Calu3 (cell line): ENCODE measurements at regions not wholly inside any gene's neighbourhood (a gene's known extent, or its start where the extent isn't known, plus 50 kb on each side); places are given as distances from the start of the nearest gene placed in this dataset.

Experiments
- BruUV-seq: library from RNA; stranded (reverse); fragments of 400-500 nt; replicated peaks from 2 replicates; lab custom pipeline; 2021; lab: Mats Ljungman, UMichigan
- CTCF ChIA-PET: fragments of 300-600 bp; sonication (Branson Sonifier 250); formaldehyde crosslinking; loops from one replicate; lab custom pipeline; 2022; ENCODE audit warnings: antibody characterized with exemption; lab: Charles Lee
- DNase-seq: peaks from one replicate; pipeline ENCODE4 v3.0.0; 2022
- H3K27ac Mint-ChIP-seq: one replicate; pipeline ENCODE4 v1.8.0; 2022; ENCODE audit warnings: mixed read lengths; ENCODE audit not compliant: unreplicated experiment
- H3K27me3 Mint-ChIP-seq: one replicate; pipeline ENCODE4 v1.8.0; 2022; ENCODE audit warnings: mixed read lengths; ENCODE audit not compliant: unreplicated experiment
- H3K36me3 Mint-ChIP-seq: one replicate; pipeline ENCODE4 v1.8.0; 2022; ENCODE audit warnings: mild to moderate bottlenecking, moderate library complexity, mixed read lengths; ENCODE audit not compliant: insufficient read depth, unreplicated experiment
- H3K4me1 Mint-ChIP-seq: one replicate; pipeline ENCODE4 v1.8.0; 2022; ENCODE audit warnings: mild to moderate bottlenecking, low read depth, mixed read lengths; ENCODE audit not compliant: unreplicated experiment
- H3K4me3 Mint-ChIP-seq: one replicate; pipeline ENCODE4 v1.8.0; 2022; ENCODE audit warnings: mild to moderate bottlenecking, low read depth, moderate library complexity, mixed read lengths; ENCODE audit not compliant: unreplicated experiment
- H3K9me3 Mint-ChIP-seq: one replicate; pipeline ENCODE4 v1.8.0; 2022; ENCODE audit warnings: low read depth, mixed read lengths; ENCODE audit not compliant: unreplicated experiment
- intact Hi-C: fragments of 100-400 bp; cut with micrococcal nuclease; formaldehyde crosslinking; loops from one replicate; pipeline ENCODE4 v1.10.0; 2022; ENCODE audit not compliant: unreplicated experiment
- TF ChIP-seq, protein P1 (sequence below): fragments of 200-600 bp; IDR thresholded peaks from one replicate; pipeline ENCODE4 v1.8.0; 2022; ENCODE audit warnings: antibody characterized with exemption; ENCODE audit not compliant: unreplicated experiment

DNA sequence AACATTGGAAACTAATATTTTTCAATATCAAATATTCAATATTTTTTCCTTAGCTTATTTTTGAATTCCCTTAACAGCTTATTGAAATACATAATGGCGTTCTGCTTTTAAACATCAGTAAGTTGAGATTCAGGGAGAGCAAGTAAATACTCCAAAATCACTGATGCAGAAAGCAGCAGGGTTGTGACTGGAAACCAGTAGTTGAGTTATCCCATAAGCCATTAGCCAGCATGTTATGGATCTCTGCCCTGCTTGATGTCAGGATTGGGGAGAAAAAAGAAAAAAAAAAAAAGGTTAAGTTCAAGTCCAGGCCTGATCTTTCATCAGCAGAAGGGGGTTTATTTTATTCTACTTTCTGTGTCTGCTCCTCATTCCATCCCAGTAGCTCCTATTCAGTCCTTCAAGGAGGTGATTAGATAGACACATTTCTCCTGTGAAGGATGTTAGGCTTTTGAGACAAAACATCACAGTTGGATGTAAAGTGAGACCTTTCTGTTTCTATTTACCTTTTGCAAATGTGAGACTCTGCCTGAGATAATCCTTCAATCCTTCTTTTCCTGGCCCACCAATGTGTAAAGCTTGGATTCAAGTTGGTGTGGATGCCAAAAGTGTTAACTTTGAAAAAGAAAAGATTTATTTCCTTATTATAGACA lies 110.9 kb upstream of the HDAC9 start:
- BruUV-seq, result no TSS peak
- TF ChIP-seq, protein P1, sequence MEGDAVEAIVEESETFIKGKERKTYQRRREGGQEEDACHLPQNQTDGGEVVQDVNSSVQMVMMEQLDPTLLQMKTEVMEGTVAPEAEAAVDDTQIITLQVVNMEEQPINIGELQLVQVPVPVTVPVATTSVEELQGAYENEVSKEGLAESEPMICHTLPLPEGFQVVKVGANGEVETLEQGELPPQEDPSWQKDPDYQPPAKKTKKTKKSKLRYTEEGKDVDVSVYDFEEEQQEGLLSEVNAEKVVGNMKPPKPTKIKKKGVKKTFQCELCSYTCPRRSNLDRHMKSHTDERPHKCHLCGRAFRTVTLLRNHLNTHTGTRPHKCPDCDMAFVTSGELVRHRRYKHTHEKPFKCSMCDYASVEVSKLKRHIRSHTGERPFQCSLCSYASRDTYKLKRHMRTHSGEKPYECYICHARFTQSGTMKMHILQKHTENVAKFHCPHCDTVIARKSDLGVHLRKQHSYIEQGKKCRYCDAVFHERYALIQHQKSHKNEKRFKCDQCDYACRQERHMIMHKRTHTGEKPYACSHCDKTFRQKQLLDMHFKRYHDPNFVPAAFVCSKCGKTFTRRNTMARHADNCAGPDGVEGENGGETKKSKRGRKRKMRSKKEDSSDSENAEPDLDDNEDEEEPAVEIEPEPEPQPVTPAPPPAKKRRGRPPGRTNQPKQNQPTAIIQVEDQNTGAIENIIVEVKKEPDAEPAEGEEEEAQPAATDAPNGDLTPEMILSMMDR, result no peak
- intact Hi-C loops, result no loop called here
- H3K4me3 Mint-ChIP-seq, result no peak overlapping the region
- no peak overlapping the region for H3K27ac Mint-ChIP-seq
- H3K9me3 Mint-ChIP-seq, result no peaks in the 10 kb centered on the region
- H3K36me3 Mint-ChIP-seq, result no peaks in the 10 kb centered on the region
- H3K27me3 Mint-ChIP-seq, result no peaks in the 10 kb centered on the region
- peaks cover 7% of the 10 kb centered on the region for H3K4me1 Mint-ChIP-seq
- no peak for DNase-seq
- CTCF ChIA-PET, result interaction anchor here (1.5 kb wide), 1 partner anchor 15 kb away, joined by 4 read pairs; no protein-coding TSS in a partner anchor

DNA sequence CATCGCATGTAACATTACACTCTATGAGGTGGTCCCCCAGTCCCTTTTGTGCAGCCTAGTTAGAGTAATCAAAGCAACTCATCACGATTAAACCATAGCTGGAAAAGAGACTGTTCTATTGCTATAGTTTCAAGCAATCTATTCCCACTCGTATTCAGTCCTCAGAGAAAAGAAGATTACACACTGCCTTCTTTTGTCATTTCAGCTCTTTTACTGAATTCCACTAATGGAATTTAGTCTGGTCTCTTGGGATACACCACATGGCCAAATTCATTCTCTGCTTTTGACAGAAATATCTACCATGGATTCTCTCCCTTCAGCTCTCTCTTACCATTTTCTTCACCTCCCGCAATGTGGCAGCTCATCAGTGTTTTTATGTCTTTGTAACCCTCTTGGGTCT lies 108.9 kb upstream of the HDAC9 start:
- peaks cover 18% of the 10 kb centered on the region for H3K4me1 Mint-ChIP-seq
- H3K36me3 Mint-ChIP-seq, result no peaks in the 10 kb centered on the region
- DNase-seq, result no peak
- no peak overlapping the region for H3K27ac Mint-ChIP-seq
- H3K4me3 Mint-ChIP-seq, result no peak overlapping the region
- TF ChIP-seq, protein P1, result no peak
- no peaks in the 10 kb centered on the region for H3K27me3 Mint-ChIP-seq
- BruUV-seq, result no TSS peak
- CTCF ChIA-PET, result no interaction called here
- no peaks in the 10 kb centered on the region for H3K9me3 Mint-ChIP-seq
- intact Hi-C loops, result no loop called here

DNA sequence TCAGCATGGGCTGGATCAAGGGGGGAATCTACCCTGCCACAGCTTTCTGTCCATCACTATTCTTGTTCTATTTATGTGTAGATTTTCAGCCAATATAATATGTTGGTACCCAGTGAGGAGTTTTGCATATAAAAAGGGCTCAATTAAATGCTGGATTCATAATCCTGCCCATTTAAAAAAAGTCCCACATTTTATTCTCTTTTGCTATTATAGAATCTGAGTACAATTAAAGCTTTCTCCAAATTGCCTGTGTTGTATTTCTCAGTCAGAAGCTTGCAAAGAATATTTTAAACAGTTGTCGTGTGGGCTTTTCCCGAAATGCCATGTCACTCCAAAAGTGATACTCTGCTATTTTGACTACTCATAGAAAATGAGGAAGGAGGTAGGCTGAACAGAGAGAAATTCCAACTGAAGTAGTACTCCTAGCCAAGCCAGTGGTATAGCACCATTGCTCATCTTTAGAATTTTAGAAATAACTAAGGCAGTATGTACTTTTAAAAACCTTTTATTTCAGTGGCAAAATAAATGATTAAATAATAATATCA lies 108.3 kb upstream of the HDAC9 start:
- Mint-ChIP-seq H3K4me3 (no peak overlapping the region), H3K27me3 (no peaks in the 10 kb centered on the region), H3K4me1 (peaks cover 18% of the 10 kb centered on the region), H3K9me3 (no peaks in the 10 kb centered on the region), H3K36me3 (no peaks in the 10 kb centered on the region), H3K27ac (no peak overlapping the region)
- no TSS peak for BruUV-seq
- intact Hi-C loops, result no loop called here
- CTCF ChIA-PET, result no interaction called here
- TF ChIP-seq, protein P1, result no peak
- no peak for DNase-seq

DNA sequence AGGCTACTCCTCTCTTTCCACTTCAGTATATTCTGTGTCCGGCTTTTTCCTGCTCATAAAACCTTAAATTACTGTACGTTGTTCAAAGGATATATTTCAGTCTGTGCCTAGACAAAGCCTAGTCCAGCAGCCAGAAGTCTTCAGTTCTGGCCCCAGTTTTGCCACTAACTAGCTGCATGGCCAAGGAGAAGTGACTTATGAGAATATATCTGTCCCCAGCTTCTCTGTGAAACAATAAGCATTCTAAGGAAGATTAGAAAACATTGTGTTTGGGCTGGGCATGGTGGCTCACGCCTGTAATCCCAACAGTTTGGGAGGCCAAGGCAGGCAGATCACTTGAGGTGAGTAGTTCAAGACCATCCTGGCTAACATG lies 105.0 kb upstream of the HDAC9 start:
- Mint-ChIP-seq H3K36me3 (no peaks in the 10 kb centered on the region), H3K9me3 (no peaks in the 10 kb centered on the region), H3K27me3 (no peaks in the 10 kb centered on the region), H3K4me3 (no peak overlapping the region), H3K27ac (no peak overlapping the region), H3K4me1 (peaks cover 18% of the 10 kb centered on the region)
- no TSS peak for BruUV-seq
- TF ChIP-seq, protein P1, result no peak
- intact Hi-C loops, result no loop called here
- CTCF ChIA-PET, result no interaction called here
- no peak for DNase-seq
